ENCODE measurements at regions not wholly inside any gene's neighbourhood (a gene's known extent, or its start where the extent isn't known, plus 50 kb on each side); places are given as distances from the start of the nearest gene placed in this dataset.

DNA sequence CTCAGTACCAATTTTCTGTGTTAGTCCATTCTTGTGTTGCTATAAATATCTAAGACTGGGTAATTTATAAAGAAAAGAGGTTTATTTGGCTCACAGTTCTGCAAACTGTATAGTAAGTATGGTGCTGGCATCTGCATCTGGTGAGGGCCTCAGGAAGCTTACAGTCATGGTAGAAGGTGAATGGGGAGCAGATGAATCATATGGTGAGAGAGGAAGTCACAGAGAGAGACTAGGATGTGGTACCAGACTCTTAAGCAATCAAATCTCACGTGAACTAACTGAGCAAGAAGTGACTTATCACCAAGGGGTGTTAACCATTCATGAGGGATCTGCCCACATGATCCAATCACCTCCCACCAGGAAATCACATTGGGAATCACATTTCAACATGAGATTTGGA, 60.8 kb upstream of the ZBED5 start:
- H3K27me3 Mint-ChIP-seq (ENCODE audit: low read depth) = peaks cover 4% of the 10 kb centered on the region; the same call in 1 of the 2 replicates
- H3K9me3 Mint-ChIP-seq = peaks cover 26% of the 10 kb centered on the region
- DNase-seq (ENCODE audit: low spot score) (no peak), ATAC-seq (no peak)
- no peaks in the 10 kb centered on the region for H3K4me1 Mint-ChIP-seq
- ChIA-PET POLR2A (no interaction called here), CTCF (no interaction called here)
- no peak overlapping the region for H3K4me3 Mint-ChIP-seq
- no peak for TF ChIP-seq EMX1 (CRISPR knock-in tag; IDR thresholded peaks at IDR 0.05)
- TF ChIP-seq SP1 (CRISPR knock-in tag; conservative IDR thresholded peaks at IDR 0.05) = no peak
- TF ChIP-seq ZNF396 (CRISPR knock-in tag; IDR thresholded peaks at IDR 0.05; ENCODE audit: borderline replicate concordance) = no peak
- TF ChIP-seq GTF2I (CRISPR knock-in tag; conservative IDR thresholded peaks at IDR 0.05) = no peak
- TF ChIP-seq, protein P1, sequence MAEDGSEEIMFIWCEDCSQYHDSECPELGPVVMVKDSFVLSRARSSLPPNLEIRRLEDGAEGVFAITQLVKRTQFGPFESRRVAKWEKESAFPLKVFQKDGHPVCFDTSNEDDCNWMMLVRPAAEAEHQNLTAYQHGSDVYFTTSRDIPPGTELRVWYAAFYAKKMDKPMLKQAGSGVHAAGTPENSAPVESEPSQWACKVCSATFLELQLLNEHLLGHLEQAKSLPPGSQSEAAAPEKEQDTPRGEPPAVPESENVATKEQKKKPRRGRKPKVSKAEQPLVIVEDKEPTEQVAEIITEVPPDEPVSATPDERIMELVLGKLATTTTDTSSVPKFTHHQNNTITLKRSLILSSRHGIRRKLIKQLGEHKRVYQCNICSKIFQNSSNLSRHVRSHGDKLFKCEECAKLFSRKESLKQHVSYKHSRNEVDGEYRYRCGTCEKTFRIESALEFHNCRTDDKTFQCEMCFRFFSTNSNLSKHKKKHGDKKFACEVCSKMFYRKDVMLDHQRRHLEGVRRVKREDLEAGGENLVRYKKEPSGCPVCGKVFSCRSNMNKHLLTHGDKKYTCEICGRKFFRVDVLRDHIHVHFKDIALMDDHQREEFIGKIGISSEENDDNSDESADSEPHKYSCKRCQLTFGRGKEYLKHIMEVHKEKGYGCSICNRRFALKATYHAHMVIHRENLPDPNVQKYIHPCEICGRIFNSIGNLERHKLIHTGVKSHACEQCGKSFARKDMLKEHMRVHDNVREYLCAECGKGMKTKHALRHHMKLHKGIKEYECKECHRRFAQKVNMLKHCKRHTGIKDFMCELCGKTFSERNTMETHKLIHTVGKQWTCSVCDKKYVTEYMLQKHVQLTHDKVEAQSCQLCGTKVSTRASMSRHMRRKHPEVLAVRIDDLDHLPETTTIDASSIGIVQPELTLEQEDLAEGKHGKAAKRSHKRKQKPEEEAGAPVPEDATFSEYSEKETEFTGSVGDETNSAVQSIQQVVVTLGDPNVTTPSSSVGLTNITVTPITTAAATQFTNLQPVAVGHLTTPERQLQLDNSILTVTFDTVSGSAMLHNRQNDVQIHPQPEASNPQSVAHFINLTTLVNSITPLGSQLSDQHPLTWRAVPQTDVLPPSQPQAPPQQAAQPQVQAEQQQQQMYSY (CRISPR knock-in tag; IDR thresholded peaks at IDR 0.05) = no peak
- no peak for TF ChIP-seq NFATC4 (CRISPR knock-in tag; IDR thresholded peaks at IDR 0.05)
- no peak overlapping the region for H3K27ac Mint-ChIP-seq
- H3K36me3 Mint-ChIP-seq = peaks cover 22% of the 10 kb centered on the region

DNA sequence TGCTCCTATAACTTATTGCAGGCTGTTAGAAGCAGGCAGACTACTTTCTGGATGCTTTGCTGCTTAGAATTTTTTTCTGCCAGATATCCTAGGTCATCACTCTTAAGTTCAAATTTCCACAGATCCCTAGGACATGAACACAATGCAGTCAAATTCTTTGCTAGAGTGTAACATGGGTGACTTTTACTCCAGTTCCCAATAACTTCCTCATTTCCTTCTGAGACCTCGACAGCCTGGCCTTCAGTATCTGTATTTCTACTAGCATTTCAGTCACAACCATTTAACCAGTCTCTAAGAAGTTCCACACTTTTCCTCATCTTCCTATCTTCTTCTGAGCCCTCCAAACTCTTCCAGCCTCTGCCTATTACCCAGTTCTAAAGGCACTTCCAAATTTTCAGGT, 60.4 kb upstream of the ZBED5 start:
- peaks cover 4% of the 10 kb centered on the region; the same call in 1 of the 2 replicates for H3K27me3 Mint-ChIP-seq (ENCODE audit: low read depth)
- no peak overlapping the region for H3K27ac Mint-ChIP-seq
- ChIA-PET POLR2A (no interaction called here), CTCF (no interaction called here)
- H3K4me3 Mint-ChIP-seq = no peak overlapping the region
- peaks cover 26% of the 10 kb centered on the region for H3K9me3 Mint-ChIP-seq
- DNase-seq (ENCODE audit: low spot score) (no peak), ATAC-seq (no peak)
- TF ChIP-seq SMAD3 (CRISPR knock-in tag; IDR thresholded peaks at IDR 0.05; ENCODE audit: borderline replicate concordance) = no peak
- no peak for TF ChIP-seq ETV6 (CRISPR knock-in tag; IDR thresholded peaks at IDR 0.05)
- no peak for TF ChIP-seq CBFB (CRISPR knock-in tag; IDR thresholded peaks at IDR 0.05; ENCODE audit: low read depth)
- TF ChIP-seq HMGA2 (CRISPR knock-in tag; IDR thresholded peaks at IDR 0.05) = no peak
- TF ChIP-seq, protein P2, sequence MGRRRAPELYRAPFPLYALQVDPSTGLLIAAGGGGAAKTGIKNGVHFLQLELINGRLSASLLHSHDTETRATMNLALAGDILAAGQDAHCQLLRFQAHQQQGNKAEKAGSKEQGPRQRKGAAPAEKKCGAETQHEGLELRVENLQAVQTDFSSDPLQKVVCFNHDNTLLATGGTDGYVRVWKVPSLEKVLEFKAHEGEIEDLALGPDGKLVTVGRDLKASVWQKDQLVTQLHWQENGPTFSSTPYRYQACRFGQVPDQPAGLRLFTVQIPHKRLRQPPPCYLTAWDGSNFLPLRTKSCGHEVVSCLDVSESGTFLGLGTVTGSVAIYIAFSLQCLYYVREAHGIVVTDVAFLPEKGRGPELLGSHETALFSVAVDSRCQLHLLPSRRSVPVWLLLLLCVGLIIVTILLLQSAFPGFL (CRISPR knock-in tag; IDR thresholded peaks at IDR 0.05; ENCODE audit: borderline replicate concordance) = no peak
- no peak for TF ChIP-seq ZNF671 (CRISPR knock-in tag; IDR thresholded peaks at IDR 0.05)
- no peak for TF ChIP-seq ZNF263 (CRISPR knock-in tag; IDR thresholded peaks at IDR 0.05; ENCODE audit: low read depth)
- TF ChIP-seq TEAD4 (CRISPR knock-in tag; IDR thresholded peaks at IDR 0.05) = no peak
- peaks cover 22% of the 10 kb centered on the region for H3K36me3 Mint-ChIP-seq
- no peaks in the 10 kb centered on the region; the same call in 1 of the 2 replicates for H3K4me1 Mint-ChIP-seq

DNA sequence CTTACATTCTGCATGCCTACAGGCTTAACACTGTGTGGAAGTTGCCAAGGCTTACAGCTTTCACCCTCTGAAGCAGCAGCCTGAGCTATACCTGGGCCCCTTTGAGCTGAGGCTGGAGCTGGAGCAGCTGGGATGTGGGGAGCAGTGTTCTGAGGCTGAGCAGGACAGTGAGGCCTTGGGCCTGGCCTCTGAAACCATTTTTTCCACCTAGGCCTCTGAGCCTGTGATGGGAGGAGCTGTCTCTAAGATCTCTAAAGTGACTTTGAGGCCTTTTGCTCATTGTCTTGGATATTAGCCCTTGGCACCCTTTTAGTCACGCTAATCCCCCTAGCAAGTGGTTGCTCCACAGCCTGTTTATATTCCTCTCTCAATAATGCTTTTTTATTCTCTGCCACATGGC, 59.9 kb upstream of the ZBED5 start:
- ATAC-seq = no peak
- CTCF ChIA-PET = interaction anchor here (0.9 kb wide), 1 partner anchor 8 kb away, joined by 3 read pairs; no protein-coding TSS in a partner anchor
- POLR2A ChIA-PET = no interaction called here
- TF ChIP-seq ZNF263 (CRISPR knock-in tag; IDR thresholded peaks at IDR 0.05; ENCODE audit: low read depth) = no peak
- no peak for TF ChIP-seq MXD4 (CRISPR knock-in tag; IDR thresholded peaks at IDR 0.05; ENCODE audit: borderline replicate concordance)
- TF ChIP-seq, protein P3, sequence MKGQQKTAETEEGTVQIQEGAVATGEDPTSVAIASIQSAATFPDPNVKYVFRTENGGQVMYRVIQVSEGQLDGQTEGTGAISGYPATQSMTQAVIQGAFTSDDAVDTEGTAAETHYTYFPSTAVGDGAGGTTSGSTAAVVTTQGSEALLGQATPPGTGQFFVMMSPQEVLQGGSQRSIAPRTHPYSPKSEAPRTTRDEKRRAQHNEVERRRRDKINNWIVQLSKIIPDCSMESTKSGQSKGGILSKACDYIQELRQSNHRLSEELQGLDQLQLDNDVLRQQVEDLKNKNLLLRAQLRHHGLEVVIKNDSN (CRISPR knock-in tag; IDR thresholded peaks at IDR 0.05) = no peak
- TF ChIP-seq ZNF232 (CRISPR knock-in tag; IDR thresholded peaks at IDR 0.05) = no peak
- no peak for TF ChIP-seq FOXP1 (CRISPR knock-in tag; IDR thresholded peaks at IDR 0.05; ENCODE audit: borderline replicate concordance)
- TF ChIP-seq ETV6 (CRISPR knock-in tag; IDR thresholded peaks at IDR 0.05) = no peak
- no peak for TF ChIP-seq CREM (CRISPR knock-in tag; IDR thresholded peaks at IDR 0.05)
- TF ChIP-seq ZNF219 (CRISPR knock-in tag; IDR thresholded peaks at IDR 0.05; ENCODE audit: borderline replicate concordance) = no peak
- H3K4me1 Mint-ChIP-seq = no peaks in the 10 kb centered on the region; the same call in 1 of the 2 replicates
- peaks cover 22% of the 10 kb centered on the region for H3K36me3 Mint-ChIP-seq
- H3K27ac Mint-ChIP-seq = no peak overlapping the region
- H3K27me3 Mint-ChIP-seq (ENCODE audit: low read depth) = peaks cover 4% of the 10 kb centered on the region; the same call in 1 of the 2 replicates
- DNase-seq (ENCODE audit: low spot score) = no peak
- H3K9me3 Mint-ChIP-seq = peaks cover 26% of the 10 kb centered on the region
- no peak overlapping the region for H3K4me3 Mint-ChIP-seq
